IMR-90 (cell line): ENCODE measurements at regions not wholly inside any gene's neighbourhood (a gene's known extent, or its start where the extent isn't known, plus 50 kb on each side); places are given as distances from the start of the nearest gene placed in this dataset.
A peak's percentile ranks its signal among the peaks of the same experiment; 100 is the strongest.

ENCODE experiments used
- ATAC-seq: fragments of 200-7000 bp; cut with Tn5 transposase; 2 replicates; pipeline ENCODE4 v1.9.1; 2020; ENCODE audit warnings: low read depth, mild to moderate bottlenecking, moderate library complexity
- BruUV-seq: library from RNA; stranded (reverse); fragments of 400-500 nt; replicated peaks from 2 replicates; lab custom pipeline; 2021; lab: Mats Ljungman, UMichigan
- CTCF ChIA-PET: fragments of 300-600 bp; formaldehyde crosslinking; extraction: SDS; loops from one replicate; lab custom pipeline; 2021; ENCODE audit warnings: antibody characterized with exemption; lab: Yijun Ruan, JAX
- POLR2A ChIA-PET: fragments of 300-600 bp; sonication (Branson Sonifier 250); formaldehyde crosslinking; loops from one replicate; lab custom pipeline; 2022; ENCODE audit warnings: antibody characterized with exemption; ENCODE audit not compliant: unreplicated experiment; lab: Charles Lee
- DNase-seq: peaks from one replicate; pipeline ENCODE4 v3.0.0; 2013
- H2AFZ ChIP-seq: replicated peaks from 2 replicates; pipeline ENCODE3; 2013; ENCODE audit warnings: low read length, mild to moderate bottlenecking; ENCODE audit not compliant: poor library complexity
- H2AK5ac ChIP-seq: 2 replicates; pipeline ENCODE4 v1.6.1; 2013; ENCODE audit warnings: low read depth, low read length, inconsistent platforms
- H2AK9ac ChIP-seq: replicated peaks from 2 replicates; pipeline ENCODE3; 2013; ENCODE audit warnings: mild to moderate bottlenecking, low read depth, low read length, moderate library complexity; ENCODE audit not compliant: poor library complexity
- H2BK120ac ChIP-seq: 2 replicates; pipeline ENCODE4 v1.6.1; 2013; ENCODE audit warnings: low read depth, low read length, inconsistent platforms
- H2BK15ac ChIP-seq: 3 replicates; pipeline ENCODE4 v1.6.1; 2013; ENCODE audit warnings: low read depth, low read length, inconsistent platforms
- H2BK20ac ChIP-seq: 2 replicates; pipeline ENCODE4 v1.6.1; 2013; ENCODE audit warnings: low read depth, mild to moderate bottlenecking, inconsistent platforms, low read length, moderate library complexity
- H2BK5ac ChIP-seq: 2 replicates; pipeline ENCODE4 v1.6.1; 2013; ENCODE audit warnings: mild to moderate bottlenecking, low read depth, low read length, inconsistent platforms; ENCODE audit not compliant: poor library complexity, severe bottlenecking
- H3K14ac ChIP-seq: replicated peaks from 2 replicates; pipeline ENCODE4 v1.6.1; 2013; ENCODE audit warnings: low read depth, low read length, inconsistent platforms
- H3K18ac ChIP-seq: 2 replicates; pipeline ENCODE4 v1.6.1; 2013; ENCODE audit warnings: low read depth, low read length, control low read depth
- H3K23ac ChIP-seq: 2 replicates; pipeline ENCODE4 v1.6.1; 2013; ENCODE audit warnings: low read depth, low read length, inconsistent platforms
- H3K27ac ChIP-seq: 2 replicates; pipeline ENCODE4 v1.5.1; 2013; ENCODE audit warnings: mild to moderate bottlenecking, control low read depth, low read length; ENCODE audit not compliant: insufficient read depth
- H3K27me3 ChIP-seq: 2 replicates; pipeline ENCODE4 v1.6.1; 2013; ENCODE audit warnings: low read length; ENCODE audit not compliant: control insufficient read depth, insufficient read depth
- H3K36me3 ChIP-seq: 2 replicates; pipeline ENCODE4 v1.6.1; 2013; ENCODE audit warnings: low read length, mixed read lengths; ENCODE audit not compliant: control insufficient read depth, insufficient read depth
- H3K4ac ChIP-seq: 2 replicates; pipeline ENCODE4 v1.6.1; 2013; ENCODE audit warnings: low read depth, low read length, inconsistent platforms
- H3K4me1 ChIP-seq: 2 replicates; pipeline ENCODE4 v1.6.1; 2013; ENCODE audit warnings: low read length, mixed read lengths; ENCODE audit not compliant: control insufficient read depth, insufficient read depth
- H3K4me2 ChIP-seq: 2 replicates; pipeline ENCODE4 v1.6.1; 2013; ENCODE audit warnings: low read depth, mild to moderate bottlenecking, control low read depth, low read length, moderate library complexity
- H3K4me3 ChIP-seq: 2 replicates; pipeline ENCODE4 v1.5.1; 2013; ENCODE audit warnings: low read depth, mild to moderate bottlenecking, control low read depth, low read length, moderate library complexity; ENCODE audit not compliant: insufficient read depth
- H3K56ac ChIP-seq: 2 replicates; pipeline ENCODE4 v1.6.1; 2013; ENCODE audit warnings: low read length, inconsistent platforms; ENCODE audit not compliant: insufficient read depth; ENCODE audit errors: extremely low read depth
- H3K79me1 ChIP-seq, 2 experiments: 2 replicates each; pipeline ENCODE4 v1.6.1; 2013; ENCODE audit warnings: low read length in 2 of 2, inconsistent platforms in 1 of 2, low read depth in 1 of 2
- H3K9ac ChIP-seq: 2 replicates; pipeline ENCODE4 v1.6.1; 2013; ENCODE audit warnings: low read depth, low read length, control low read depth
- H3K9me1 ChIP-seq: 2 replicates; pipeline ENCODE4 v1.6.1; 2013; ENCODE audit warnings: low read length, inconsistent platforms; ENCODE audit not compliant: insufficient read depth
- H3K9me3 ChIP-seq: 2 replicates; pipeline ENCODE4 v1.6.1; 2013; ENCODE audit warnings: low read length; ENCODE audit not compliant: control insufficient read depth, insufficient read depth
- H4K20me1 ChIP-seq: 2 replicates; pipeline ENCODE4 v1.6.1; 2013; ENCODE audit warnings: low read length, inconsistent platforms; ENCODE audit not compliant: insufficient read depth
- H4K5ac ChIP-seq: 2 replicates; pipeline ENCODE4 v1.6.1; 2013; ENCODE audit warnings: mild to moderate bottlenecking, low read depth, low read length, control low read depth
- H4K8ac ChIP-seq, 2 experiments: 2 replicates each; pipeline ENCODE4 v1.6.1; 2013; ENCODE audit warnings: low read depth in 2 of 2, low read length in 2 of 2, control low read depth in 1 of 2, inconsistent platforms in 1 of 2
- H4K91ac ChIP-seq: 2 replicates; pipeline ENCODE4 v1.6.1; 2013; ENCODE audit warnings: low read depth, low read length, inconsistent platforms; ENCODE audit not compliant: insufficient read depth
- CEBPB ChIP-seq: IDR thresholded peaks from 2 replicates; pipeline ENCODE4 v1.6.1; 2012; ENCODE audit warnings: low read depth, low read length, improper control_type of control experiment
- whole genome bisulfite sequencing, 2 experiments: methylation state at CpG; one replicate each; pipeline versions ENCODE4 v1.1.5 to v1.1.7; 2013; ENCODE audit warnings: missing lambda C conversion rate in 2 of 2; ENCODE audit not compliant: insufficient read length in 1 of 2; ENCODE audit errors: extremely low coverage in 2 of 2; 5-methylcytosine and 5-hydroxymethylcytosine counted together
- dilution Hi-C: fragments of 300-500 bp; cut with HindIII; formaldehyde crosslinking; loops from one replicate; pipeline ENCODE4 v1.14.3; 2018; ENCODE audit warnings: low sequenced_read_pairs; ENCODE audit not compliant: unreplicated experiment
- in situ Hi-C: fragments of 300-500 bp; cut with MboI; formaldehyde crosslinking; loops from 3 replicates; pipeline ENCODE4 v1.14.3; 2019; ENCODE audit warnings: low sequenced_read_pairs, inconsistent platforms, mixed read lengths
- intact Hi-C: fragments of 100-400 bp; cut with micrococcal nuclease; formaldehyde crosslinking; loops from 2 replicates; pipeline ENCODE4 v1.10.0; 2022
- TF ChIP-seq, protein P1 (sequence below): conservative IDR thresholded peaks from 2 replicates; pipeline ENCODE4 v1.5.1; 2012; ENCODE audit warnings: mild to moderate bottlenecking, low read depth, low read length, improper control_type of control experiment

DNA sequence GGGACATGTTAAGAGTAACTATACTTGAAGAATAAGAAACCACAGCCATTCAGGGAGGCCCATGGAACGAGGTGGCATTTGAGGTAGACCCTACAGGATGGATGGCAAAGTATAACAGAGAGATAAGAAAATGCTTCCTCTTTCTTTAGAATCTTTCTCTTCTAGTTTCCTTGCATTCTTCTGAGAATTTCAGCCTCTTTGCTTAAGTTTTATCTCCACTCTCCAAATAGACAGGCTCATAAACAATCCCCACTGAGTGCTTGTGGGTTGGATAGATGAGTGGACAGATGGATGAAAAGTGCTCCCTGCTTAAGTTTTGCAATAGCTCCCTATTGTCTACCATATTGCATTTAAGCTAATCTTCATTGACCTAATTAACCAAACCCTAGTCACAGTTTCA lies 103.7 kb downstream of the MEX3B start:
- DNase-seq: no peak
- dilution Hi-C loops (no loop called here), in situ Hi-C loops (no loop called here), intact Hi-C loops (loop anchor here (5.0 kb wide), 2 partner anchors 160 to 255 kb away; no protein-coding TSS in a partner anchor)
- H3K4me2 ChIP-seq: no peak overlapping the region; the same call in 1 of the 2 replicates
- H3K18ac ChIP-seq: peak overlapping the region; percentile 93
- H2BK20ac ChIP-seq: peak overlapping the region; percentile 96
- no peak overlapping the region for H3K9ac ChIP-seq
- peak overlapping the region; percentile 98 for H2BK120ac ChIP-seq
- H2BK5ac ChIP-seq: peak overlapping the region; percentile 91
- H2AFZ ChIP-seq: no peak overlapping the region
- no peaks in the 10 kb centered on the region for H3K27me3 ChIP-seq
- WGBS, 2 experiments: no CpG with 5 or more reads among the region's 1 CpG
- H4K91ac ChIP-seq: peak overlapping the region; percentile 97; the same call in 1 of the 2 replicates
- no TSS peak for BruUV-seq
- H3K9me1 ChIP-seq: peaks cover 11% of the 10 kb centered on the region
- H3K23ac ChIP-seq: peak overlapping the region; percentile 56
- TF ChIP-seq, protein P1, sequence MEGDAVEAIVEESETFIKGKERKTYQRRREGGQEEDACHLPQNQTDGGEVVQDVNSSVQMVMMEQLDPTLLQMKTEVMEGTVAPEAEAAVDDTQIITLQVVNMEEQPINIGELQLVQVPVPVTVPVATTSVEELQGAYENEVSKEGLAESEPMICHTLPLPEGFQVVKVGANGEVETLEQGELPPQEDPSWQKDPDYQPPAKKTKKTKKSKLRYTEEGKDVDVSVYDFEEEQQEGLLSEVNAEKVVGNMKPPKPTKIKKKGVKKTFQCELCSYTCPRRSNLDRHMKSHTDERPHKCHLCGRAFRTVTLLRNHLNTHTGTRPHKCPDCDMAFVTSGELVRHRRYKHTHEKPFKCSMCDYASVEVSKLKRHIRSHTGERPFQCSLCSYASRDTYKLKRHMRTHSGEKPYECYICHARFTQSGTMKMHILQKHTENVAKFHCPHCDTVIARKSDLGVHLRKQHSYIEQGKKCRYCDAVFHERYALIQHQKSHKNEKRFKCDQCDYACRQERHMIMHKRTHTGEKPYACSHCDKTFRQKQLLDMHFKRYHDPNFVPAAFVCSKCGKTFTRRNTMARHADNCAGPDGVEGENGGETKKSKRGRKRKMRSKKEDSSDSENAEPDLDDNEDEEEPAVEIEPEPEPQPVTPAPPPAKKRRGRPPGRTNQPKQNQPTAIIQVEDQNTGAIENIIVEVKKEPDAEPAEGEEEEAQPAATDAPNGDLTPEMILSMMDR: no peak
- 0 out of 2 replicates have a peak, but pooled peaks have one; percentile 1 for TF ChIP-seq CEBPB
- CTCF ChIA-PET: interaction anchor here (0.5 kb wide), 1 partner anchor 680 kb away, joined by 3 read pairs; no protein-coding TSS in a partner anchor
- H3K4me1 ChIP-seq: peaks cover 6% of the 10 kb centered on the region
- peak overlapping the region; percentile 92 for H2BK15ac ChIP-seq
- H3K56ac ChIP-seq: no peak overlapping the region; the same call in 1 of the 2 replicates
- peak overlapping the region; percentile 89; the same call in 1 of the 2 replicates for H2AK5ac ChIP-seq
- peak overlapping the region; percentile 46; the same call in 1 of the 2 replicates for H3K27ac ChIP-seq
- H4K5ac ChIP-seq: no peak overlapping the region; the same call in 1 of the 2 replicates
- no peak overlapping the region for H3K4me3 ChIP-seq
- H4K8ac ChIP-seq: peak overlapping the region; percentile 65 to 79; a peak in 3 of 4 replicates
- H2AK9ac ChIP-seq: no peak overlapping the region
- ATAC-seq: no peak
- H3K36me3 ChIP-seq: no peaks in the 10 kb centered on the region
- no peaks in the 10 kb centered on the region for H3K9me3 ChIP-seq
- POLR2A ChIA-PET: no interaction called here
- no peaks in the 10 kb centered on the region for H3K79me1 ChIP-seq
- no peaks in the 10 kb centered on the region for H4K20me1 ChIP-seq
- H3K4ac ChIP-seq: peak overlapping the region; percentile 94
- peak overlapping the region; percentile 93 for H3K14ac ChIP-seq
